ENCODE measurements at regions not wholly inside any gene's neighbourhood (a gene's known extent, or its start where the extent isn't known, plus 50 kb on each side); places are given as distances from the start of the nearest gene placed in this dataset.

DNA sequence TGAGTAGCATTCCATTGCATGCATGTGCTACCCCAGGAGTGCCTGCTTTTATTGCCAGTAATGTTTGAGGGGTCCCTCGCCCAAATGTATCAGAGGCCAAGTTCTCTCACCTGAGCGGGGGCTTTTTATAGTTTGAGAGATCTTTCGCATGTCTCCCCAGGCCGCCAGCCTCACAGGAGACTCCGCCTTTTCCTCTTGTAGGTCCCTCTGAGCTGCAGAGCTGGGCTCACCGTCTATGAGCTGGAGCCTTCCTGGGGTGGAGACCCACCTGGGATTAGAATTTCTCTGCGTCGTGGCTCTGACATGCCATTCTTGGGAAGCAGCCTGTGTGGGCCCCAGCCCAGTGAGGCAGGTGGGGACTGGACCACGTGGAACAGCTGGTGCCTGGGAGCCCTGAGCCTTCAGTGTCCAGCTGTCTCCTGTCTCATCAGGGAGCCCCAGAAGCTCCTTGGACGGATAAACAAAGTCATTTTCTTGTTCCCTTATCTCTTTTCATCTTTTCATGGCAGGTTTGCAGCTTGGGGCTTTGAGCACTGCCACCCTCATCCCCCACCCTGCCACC lies 261.7 kb upstream of the CRY1 start:
- no peak for TF ChIP-seq NFIC (IDR thresholded peaks at IDR 0.05)
- TF ChIP-seq ZBTB7A (IDR thresholded peaks at IDR 0.05; ENCODE audit: low read depth): no peak
- TF ChIP-seq, protein P1, sequence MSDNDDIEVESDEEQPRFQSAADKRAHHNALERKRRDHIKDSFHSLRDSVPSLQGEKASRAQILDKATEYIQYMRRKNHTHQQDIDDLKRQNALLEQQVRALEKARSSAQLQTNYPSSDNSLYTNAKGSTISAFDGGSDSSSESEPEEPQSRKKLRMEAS (IDR thresholded peaks at IDR 0.05): no peak
- TF ChIP-seq YY1 (IDR thresholded peaks at IDR 0.05; ENCODE audit: low read depth): no peak
- no peak for TF ChIP-seq EP300 (IDR thresholded peaks at IDR 0.05; ENCODE audit: borderline replicate concordance)

All from Ishikawa (cell line).